Liver (tissue), 7 donors: ENCODE measurements at regions not wholly inside any gene's neighbourhood (a gene's known extent, or its start where the extent isn't known, plus 50 kb on each side); places are given as distances from the start of the nearest gene placed in this dataset.

Experiments used
- DNase-seq: peaks from one replicate; pipeline ENCODE4 v3.0.0-alpha.2; 2017; ENCODE audit warnings: low spot score
- H3K27ac ChIP-seq, 2 donors: one replicate each; pipeline ENCODE4 v1.7.0; 2013; ENCODE audit warnings: inconsistent platforms in 2 of 2, low read length in 2 of 2, control low read depth in 1 of 2, low read depth in 1 of 2, mild to moderate bottlenecking in 1 of 2
- H3K27me3 ChIP-seq, 4 donors: one replicate each; pipeline versions ENCODE4 v1.6.1 to v1.7.0; 2013; ENCODE audit warnings: low read length in 3 of 4, inconsistent platforms in 1 of 4, mild to moderate bottlenecking in 1 of 4, moderate library complexity in 1 of 4; ENCODE audit not compliant: control insufficient read depth in 4 of 4, insufficient read depth in 4 of 4
- H3K36me3 ChIP-seq, 4 donors: one replicate each; pipeline versions ENCODE4 v1.6.1 to v1.7.0; 2013; ENCODE audit warnings: low read length in 3 of 4, mild to moderate bottlenecking in 3 of 4, low read depth in 1 of 4, moderate library complexity in 1 of 4; ENCODE audit not compliant: control insufficient read depth in 4 of 4, insufficient read depth in 3 of 4
- H3K4me1 ChIP-seq, 4 donors: one replicate each; pipeline versions ENCODE4 v1.6.1 to v1.7.0; 2013; ENCODE audit warnings: low read length in 3 of 4, mild to moderate bottlenecking in 3 of 4, moderate library complexity in 1 of 4; ENCODE audit not compliant: control insufficient read depth in 4 of 4, insufficient read depth in 4 of 4
- H3K4me3 ChIP-seq, 3 donors: one replicate each; pipeline versions ENCODE4 v1.6.1 to v1.7.0; 2013; ENCODE audit warnings: low read length in 3 of 3, control low read depth in 1 of 3, low read depth in 1 of 3, mild to moderate bottlenecking in 1 of 3
- H3K9ac ChIP-seq, 2 donors: one replicate each; pipeline ENCODE4 v1.7.0; 2013; ENCODE audit warnings: low read length in 2 of 2, mild to moderate bottlenecking in 2 of 2, moderate library complexity in 2 of 2, control low read depth in 1 of 2, low read depth in 1 of 2
- H3K9me3 ChIP-seq, 4 donors: one replicate each; pipeline versions ENCODE4 v1.6.1 to v1.7.0; 2013; ENCODE audit warnings: low read length in 3 of 4; ENCODE audit not compliant: control insufficient read depth in 4 of 4
- ATF3 ChIP-seq: IDR thresholded peaks from 2 replicates; pipeline ENCODE4 v1.6.1; 2016; ENCODE audit warnings: antibody characterized with exemption
- EGR1 ChIP-seq, 2 donors: IDR thresholded peaks; 2 replicates each; pipeline ENCODE4 v1.6.1; 2016 to 2018; ENCODE audit warnings: antibody characterized with exemption in 2 of 2, low read depth in 2 of 2
- FOXA1 ChIP-seq: IDR thresholded peaks from 2 replicates; pipeline ENCODE4 v1.6.1; 2016; ENCODE audit warnings: antibody characterized with exemption
- FOXA2 ChIP-seq: IDR thresholded peaks from 2 replicates; pipeline ENCODE4 v1.6.1; 2016; ENCODE audit warnings: antibody characterized with exemption
- GABPA ChIP-seq, 2 donors: IDR thresholded peaks in 1 of 2; conservative IDR thresholded peaks in 1 of 2; 2 replicates each; pipeline ENCODE4 v1.6.1; 2016; ENCODE audit warnings: antibody characterized with exemption in 2 of 2, mild to moderate bottlenecking in 1 of 2, moderate library complexity in 1 of 2
- HNF4A ChIP-seq, 2 donors: conservative IDR thresholded peaks; 2 replicates each; pipeline ENCODE4 v1.6.1; 2016; ENCODE audit warnings: antibody characterized with exemption in 2 of 2, mild to moderate bottlenecking in 2 of 2
- JUND ChIP-seq, 2 donors: IDR thresholded peaks; 2 replicates each; pipeline ENCODE4 v1.6.1; 2016; ENCODE audit warnings: antibody characterized with exemption in 2 of 2
- MAX ChIP-seq: IDR thresholded peaks from 2 replicates; pipeline ENCODE4 v1.6.1; 2016; ENCODE audit warnings: antibody characterized with exemption
- NR2F2 ChIP-seq: IDR thresholded peaks from 2 replicates; pipeline ENCODE4 v1.6.1; 2016; ENCODE audit warnings: antibody characterized with exemption
- RAD21 ChIP-seq, 2 donors: IDR thresholded peaks; 2 replicates each; pipeline ENCODE4 v1.6.1; 2016; ENCODE audit warnings: antibody characterized with exemption in 2 of 2, mild to moderate bottlenecking in 2 of 2
- RXRA ChIP-seq, 2 donors: IDR thresholded peaks; 2 replicates each; pipeline ENCODE4 v1.6.1; 2017 to 2018; ENCODE audit warnings: antibody characterized with exemption in 2 of 2, mild to moderate bottlenecking in 1 of 2
- SP1 ChIP-seq: IDR thresholded peaks from 2 replicates; pipeline ENCODE4 v1.6.1; 2018; ENCODE audit warnings: antibody characterized with exemption, mild to moderate bottlenecking
- TAF1 ChIP-seq: conservative IDR thresholded peaks from 2 replicates; pipeline ENCODE4 v1.6.1; 2016; ENCODE audit warnings: antibody characterized with exemption, mild to moderate bottlenecking
- YY1 ChIP-seq: IDR thresholded peaks from 2 replicates; pipeline ENCODE4 v1.6.1; 2016; ENCODE audit warnings: antibody characterized with exemption, mild to moderate bottlenecking
- ZBTB33 ChIP-seq: IDR thresholded peaks from 2 replicates; pipeline ENCODE4 v1.6.1; 2016; ENCODE audit warnings: antibody characterized with exemption
- WGBS: extraction: QIAGEN DNeasy Blood & Tissue Kit; methylation state at CpG from one replicate; pipeline ENCODE4 v1.1.7; 2013; 5-methylcytosine and 5-hydroxymethylcytosine counted together
- TF ChIP-seq, protein P1 (sequence below): IDR thresholded peaks from 2 replicates; pipeline ENCODE4 v1.6.1; 2016; ENCODE audit warnings: antibody characterized with exemption, mild to moderate bottlenecking
- donor health status: healthy.
- donor health status: healthy.
- donor health status: healthy.
- donor health status: healthy.

GRCh38 chr16:26395700-26396099 lies 671.0 kb upstream of the C16orf82 start:
- no peak for DNase-seq

GRCh38 chr16:26396511-26397235 lies 670.1 kb upstream of the C16orf82 start:
- Histone ChIP-seq H3K4me1 (no peaks in the 10 kb centered on the region), H3K27ac (no peak overlapping the region), H3K9me3 (no peaks in the 10 kb centered on the region), H3K36me3 (no peaks in the 10 kb centered on the region), H3K4me3 (no peak overlapping the region), H3K27me3 (peaks cover 0 to 4% (median under 1%) of the 10 kb centered on the region in 4 donors), H3K9ac (no peak overlapping the region)
- WGBS, result 44% methylated on average over 3 of the region's 3 CpGs
- DNase-seq, result no peak
- TF ChIP-seq, protein P1, sequence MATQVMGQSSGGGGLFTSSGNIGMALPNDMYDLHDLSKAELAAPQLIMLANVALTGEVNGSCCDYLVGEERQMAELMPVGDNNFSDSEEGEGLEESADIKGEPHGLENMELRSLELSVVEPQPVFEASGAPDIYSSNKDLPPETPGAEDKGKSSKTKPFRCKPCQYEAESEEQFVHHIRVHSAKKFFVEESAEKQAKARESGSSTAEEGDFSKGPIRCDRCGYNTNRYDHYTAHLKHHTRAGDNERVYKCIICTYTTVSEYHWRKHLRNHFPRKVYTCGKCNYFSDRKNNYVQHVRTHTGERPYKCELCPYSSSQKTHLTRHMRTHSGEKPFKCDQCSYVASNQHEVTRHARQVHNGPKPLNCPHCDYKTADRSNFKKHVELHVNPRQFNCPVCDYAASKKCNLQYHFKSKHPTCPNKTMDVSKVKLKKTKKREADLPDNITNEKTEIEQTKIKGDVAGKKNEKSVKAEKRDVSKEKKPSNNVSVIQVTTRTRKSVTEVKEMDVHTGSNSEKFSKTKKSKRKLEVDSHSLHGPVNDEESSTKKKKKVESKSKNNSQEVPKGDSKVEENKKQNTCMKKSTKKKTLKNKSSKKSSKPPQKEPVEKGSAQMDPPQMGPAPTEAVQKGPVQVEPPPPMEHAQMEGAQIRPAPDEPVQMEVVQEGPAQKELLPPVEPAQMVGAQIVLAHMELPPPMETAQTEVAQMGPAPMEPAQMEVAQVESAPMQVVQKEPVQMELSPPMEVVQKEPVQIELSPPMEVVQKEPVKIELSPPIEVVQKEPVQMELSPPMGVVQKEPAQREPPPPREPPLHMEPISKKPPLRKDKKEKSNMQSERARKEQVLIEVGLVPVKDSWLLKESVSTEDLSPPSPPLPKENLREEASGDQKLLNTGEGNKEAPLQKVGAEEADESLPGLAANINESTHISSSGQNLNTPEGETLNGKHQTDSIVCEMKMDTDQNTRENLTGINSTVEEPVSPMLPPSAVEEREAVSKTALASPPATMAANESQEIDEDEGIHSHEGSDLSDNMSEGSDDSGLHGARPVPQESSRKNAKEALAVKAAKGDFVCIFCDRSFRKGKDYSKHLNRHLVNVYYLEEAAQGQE, result peak; percentile 87
- TF ChIP-seq SP1 (no peak), ATF3 (no peak), GABPA (IDR thresholded peaks at IDR 0.05 in 1 of 2, conservative IDR thresholded peaks at IDR 0.05 in 1 of 2) (no peak), TAF1 (no peak), NR2F2 (no peak), FOXA1 (no peak), EGR1 (IDR thresholded peaks at IDR 0.05; ENCODE audit: low read depth in 2 of 2) (no peak)

More at GRCh38 chr16:26395700-26396099, 671.0 kb upstream of the C16orf82 start:
- Histone ChIP-seq H3K27me3 (peaks cover 0 to 4% (median under 1%) of the 10 kb centered on the region in 4 donors), H3K9ac (no peak overlapping the region), H3K4me3 (no peak overlapping the region), H3K4me1 (no peaks in the 10 kb centered on the region), H3K36me3 (no peaks in the 10 kb centered on the region), H3K27ac (no peak overlapping the region), H3K9me3 (no peaks in the 10 kb centered on the region)
- 79% methylated on average over 13 of the region's 13 CpGs for WGBS
- TF ChIP-seq NR2F2, result no peak
- TF ChIP-seq YY1, result no peak
- TF ChIP-seq RXRA (IDR thresholded peaks at IDR 0.05), result no peak
- no peak for TF ChIP-seq SP1
- no peak for TF ChIP-seq JUND (IDR thresholded peaks at IDR 0.05)

DNA sequence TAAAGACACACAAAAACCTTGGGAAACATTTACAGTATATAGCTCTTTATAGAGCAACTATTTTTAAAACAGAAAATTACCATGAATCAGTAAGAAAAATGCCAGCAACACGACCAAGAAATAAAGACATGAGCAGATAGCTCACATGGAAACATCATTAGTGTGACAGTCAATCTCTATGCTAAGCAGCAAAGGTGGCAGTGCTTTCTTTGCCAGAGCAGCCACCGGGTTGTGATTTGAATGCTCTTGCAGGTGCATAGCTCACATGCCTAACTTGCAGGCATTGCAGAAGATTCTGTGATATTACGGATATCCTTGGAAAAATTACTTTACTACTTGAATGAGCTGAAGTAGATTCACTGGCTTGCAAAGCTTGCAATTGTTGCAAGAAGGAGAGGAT lies 652.9 kb upstream of the C16orf82 start:
- Histone ChIP-seq H3K27me3 (no peaks in the 10 kb centered on the region), H3K9me3 (no peaks in the 10 kb centered on the region), H3K36me3 (no peaks in the 10 kb centered on the region), H3K27ac (no peak overlapping the region), H3K4me3 (no peak overlapping the region), H3K9ac (no peak overlapping the region), H3K4me1 (no peaks in the 10 kb centered on the region)
- no peak for DNase-seq
- 54% methylated on average over 3 of the region's 3 CpGs for WGBS
- TF ChIP-seq EGR1 (IDR thresholded peaks at IDR 0.05; ENCODE audit: low read depth in 2 of 2) (no peak), HNF4A (conservative IDR thresholded peaks at IDR 0.05) (no peak), RAD21 (IDR thresholded peaks at IDR 0.05) (no peak), NR2F2 (no peak), YY1 (no peak), MAX (no peak), SP1 (no peak), FOXA1 (no peak), FOXA2 (no peak), ATF3 (no peak), JUND (IDR thresholded peaks at IDR 0.05) (no peak), ZBTB33 (no peak), GABPA (IDR thresholded peaks at IDR 0.05 in 1 of 2, conservative IDR thresholded peaks at IDR 0.05 in 1 of 2) (no peak)
- TF ChIP-seq, protein P1, result no peak
